ENCODE measurements at regions not wholly inside any gene's neighbourhood (a gene's known extent, or its start where the extent isn't known, plus 50 kb on each side); places are given as distances from the start of the nearest gene placed in this dataset.

- TF ChIP-seq CTCF (IDR thresholded peaks at IDR 0.05) = no peak
- no peak for TF ChIP-seq POLR2A (IDR thresholded peaks at IDR 0.05)
These were observed 699.9 kb upstream of the SLC8A1 start for GRCh38 chr2:41151746-41152145.

Measured in esophagus squamous epithelium (tissue), 4 donors.